HG03103 (cell line): ENCODE measurements at regions not wholly inside any gene's neighbourhood (a gene's known extent, or its start where the extent isn't known, plus 50 kb on each side); places are given as distances from the start of the nearest gene placed in this dataset.
"Not testable (repeated sequence)": the region's sequence is repeated elsewhere in the genome, so short reads cannot be mapped to it uniquely, and the experiment has no call there.

Experiments used
- ATAC-seq: cut with Tn5 transposase; IDR thresholded peaks from one replicate; pipeline ENCODE4 v1.9.1; 2021; ENCODE audit warnings: low read depth; ENCODE audit not compliant: unreplicated experiment

GRCh38 chr15:87686339-87686738, 570.2 kb downstream of the NTRK3 start:
- ATAC-seq: no peak

GRCh38 chr15:87682527-87682926, 574.0 kb downstream of the NTRK3 start:
- ATAC-seq: no peak

- no peak for ATAC-seq
Observed at GRCh38 chr15:87681104-87681503, 575.4 kb downstream of the NTRK3 start.

GRCh38 chr15:87680208-87680607, 576.3 kb downstream of the NTRK3 start:
- no peak for ATAC-seq

GRCh38 chr15:87675271-87675670, 581.3 kb downstream of the NTRK3 start:
- ATAC-seq: no peak

- ATAC-seq: no peak
Observed at GRCh38 chr15:87672309-87673288, 583.9 kb downstream of the NTRK3 start.

- ATAC-seq: no peak
Observed at GRCh38 chr15:87671289-87671688, 585.2 kb downstream of the NTRK3 start.

GRCh38 chr15:87669846-87670245, 586.7 kb downstream of the NTRK3 start:
- ATAC-seq: no peak

GRCh38 chr15:87668768-87669564, 587.6 kb downstream of the NTRK3 start:
- ATAC-seq: not testable (repeated sequence)

- no peak for ATAC-seq
Observed at GRCh38 chr15:87667643-87668042, 588.9 kb downstream of the NTRK3 start.

- ATAC-seq: no peak
Observed at GRCh38 chr15:87662575-87662974, 594.0 kb downstream of the NTRK3 start.

- ATAC-seq: no peak
Observed at GRCh38 chr15:87661454-87662355, 594.8 kb downstream of the NTRK3 start.

GRCh38 chr15:87660251-87661129, 596.0 kb downstream of the NTRK3 start:
- no peak for ATAC-seq

- ATAC-seq: no peak
Observed at GRCh38 chr15:87656372-87656771, 600.2 kb downstream of the NTRK3 start.

- no peak for ATAC-seq
Observed at GRCh38 chr15:87653646-87654045, 602.9 kb downstream of the NTRK3 start.

GRCh38 chr15:87649175-87649574, 607.4 kb downstream of the NTRK3 start:
- ATAC-seq: no peak

GRCh38 chr15:87648278-87648677, 608.3 kb downstream of the NTRK3 start:
- ATAC-seq: no peak

- ATAC-seq: no peak
Observed at GRCh38 chr15:87645723-87646122, 610.8 kb downstream of the NTRK3 start.

GRCh38 chr15:87642997-87643396, 613.5 kb downstream of the NTRK3 start:
- ATAC-seq: not testable (repeated sequence)
